Dermis microvascular lymphatic vessel endothelial cell (primary cell): ENCODE measurements at regions not wholly inside any gene's neighbourhood (a gene's known extent, or its start where the extent isn't known, plus 50 kb on each side); places are given as distances from the start of the nearest gene placed in this dataset.

Experiments
- DNase-seq, 2 donors: peaks; one replicate each; pipeline versions ENCODE4 v3.0.0 to v3.0.0-alpha.2; 2010; ENCODE audit warnings: low read depth in 2 of 2

- no peak for DNase-seq
Observed at GRCh38 chr14:87529081-87529480, 463.9 kb downstream of the GALC start.

GRCh38 chr14:87526731-87527130, 466.3 kb downstream of the GALC start:
- no peak for DNase-seq

DNA sequence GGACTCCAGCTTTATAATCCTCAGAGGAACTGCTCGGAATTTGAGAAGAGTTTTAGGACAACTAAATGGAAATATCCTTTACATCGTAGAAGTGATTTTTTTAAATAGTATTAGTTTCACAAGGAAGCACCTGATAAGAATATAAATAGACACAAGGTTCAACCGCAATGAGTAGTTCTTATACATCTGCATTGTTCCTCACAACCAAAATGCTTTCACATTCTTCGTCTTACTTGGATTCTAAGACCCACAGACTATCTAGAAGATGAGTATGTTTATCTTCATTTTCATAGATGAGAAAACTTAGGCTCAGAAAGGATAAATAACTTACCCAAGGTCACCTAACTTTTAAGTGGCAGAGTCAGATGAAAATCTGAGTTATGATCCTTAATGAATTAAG, 469.0 kb downstream of the GALC start:
- no peak for DNase-seq

DNA sequence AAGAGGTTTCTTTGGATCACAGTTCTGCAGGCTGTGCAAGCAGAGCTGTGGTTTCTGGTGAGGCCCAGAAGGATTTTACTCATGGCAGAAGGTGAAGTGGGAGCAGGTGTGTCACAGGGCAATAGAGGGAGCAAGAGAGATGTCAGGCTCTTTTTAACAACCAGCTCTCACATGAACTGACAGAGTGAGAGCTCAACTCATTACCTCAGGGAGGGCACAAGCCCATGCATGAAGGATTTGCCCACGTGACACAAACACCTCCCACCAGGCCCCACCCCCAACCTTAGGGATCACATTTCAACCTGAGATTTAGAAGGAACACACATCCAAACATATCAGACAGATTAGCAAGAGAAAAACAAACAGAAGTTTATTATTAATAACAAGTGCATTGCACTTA, 470.4 kb downstream of the GALC start:
- no peak for DNase-seq

DNA sequence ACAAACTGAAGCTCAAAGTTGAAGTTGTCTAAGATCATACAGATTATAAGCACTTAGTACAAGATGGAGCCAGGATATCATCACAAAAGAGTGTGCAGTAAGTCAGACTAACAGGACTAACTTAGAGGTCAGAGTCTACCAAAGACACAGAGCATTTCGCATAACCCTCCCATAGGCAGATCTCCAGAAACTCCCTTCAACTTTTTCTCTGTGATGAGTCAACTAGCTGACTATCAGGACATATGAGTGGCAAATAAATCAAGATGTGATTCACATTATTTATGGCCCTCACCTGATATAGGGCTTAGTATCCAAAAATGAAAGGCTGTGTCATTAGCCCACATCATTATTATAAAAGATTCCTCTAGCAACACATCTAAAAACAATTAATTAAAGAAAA, 484.6 kb downstream of the GALC start:
- DNase-seq = no peak

- DNase-seq = no peak
Observed at GRCh38 chr14:87503711-87504110, 489.3 kb downstream of the GALC start.

DNA sequence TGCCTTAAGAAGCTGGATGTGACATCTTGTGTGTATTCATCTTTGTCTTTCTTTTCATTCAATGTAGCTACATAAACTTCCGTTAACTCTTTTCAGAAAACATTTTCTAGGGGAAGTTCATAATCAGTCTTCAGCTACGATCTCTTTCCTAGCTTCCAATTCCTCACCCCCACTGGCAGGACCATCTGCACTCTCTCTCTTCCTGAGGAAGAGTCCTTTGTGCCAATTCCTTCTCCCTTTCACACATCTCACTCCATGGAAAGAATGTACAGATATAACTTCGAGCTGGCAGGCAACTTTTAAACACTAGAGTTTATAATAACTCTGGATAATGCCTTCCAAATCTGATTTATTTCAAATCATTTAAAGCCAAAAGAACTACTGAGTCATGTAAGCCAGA, 495.7 kb downstream of the GALC start:
- no peak for DNase-seq

- no peak for DNase-seq
Observed at GRCh38 chr14:87494010-87494409, 499.0 kb downstream of the GALC start.

DNA sequence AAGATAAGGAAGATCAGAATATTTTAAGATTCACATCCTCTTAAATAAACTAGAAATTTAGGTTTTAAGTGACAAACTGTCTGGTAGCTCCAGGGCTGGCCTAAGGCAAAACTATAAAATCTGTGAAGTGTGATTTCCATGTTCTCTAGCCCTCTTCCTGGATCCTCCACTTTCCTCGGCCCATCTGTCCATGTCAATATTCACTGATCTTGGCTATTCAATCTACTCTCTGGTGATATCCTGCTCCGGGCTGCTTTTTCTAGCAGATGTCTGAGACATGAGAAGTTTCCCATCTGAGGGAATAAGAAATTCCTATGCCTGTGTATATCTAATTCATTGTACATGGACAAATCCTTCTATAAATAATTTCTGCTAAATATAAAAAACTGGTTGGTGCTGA, 500.4 kb downstream of the GALC start:
- no peak for DNase-seq

DNA sequence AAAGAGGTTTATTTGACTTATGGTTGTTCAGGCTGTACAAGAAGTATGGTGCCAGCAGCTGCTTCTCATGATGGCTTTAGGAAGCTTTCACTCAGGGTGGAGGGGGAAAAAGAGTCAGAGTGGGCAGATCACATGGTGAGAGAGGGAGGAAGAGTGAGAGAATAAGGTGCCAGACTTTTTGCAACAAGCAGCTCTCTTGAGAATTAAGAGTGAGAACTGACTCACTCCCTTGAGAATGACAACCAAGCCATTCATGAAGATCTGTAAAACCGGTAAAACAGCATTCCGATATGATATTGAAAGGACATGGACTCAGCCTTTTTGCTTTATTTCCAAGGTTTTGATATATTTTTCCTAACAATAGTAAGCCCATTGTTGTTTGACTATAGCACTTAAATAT, 501.2 kb downstream of the GALC start:
- no peak for DNase-seq

GRCh38 chr14:87489196-87489819, 503.7 kb downstream of the GALC start:
- DNase-seq = no peak

DNA sequence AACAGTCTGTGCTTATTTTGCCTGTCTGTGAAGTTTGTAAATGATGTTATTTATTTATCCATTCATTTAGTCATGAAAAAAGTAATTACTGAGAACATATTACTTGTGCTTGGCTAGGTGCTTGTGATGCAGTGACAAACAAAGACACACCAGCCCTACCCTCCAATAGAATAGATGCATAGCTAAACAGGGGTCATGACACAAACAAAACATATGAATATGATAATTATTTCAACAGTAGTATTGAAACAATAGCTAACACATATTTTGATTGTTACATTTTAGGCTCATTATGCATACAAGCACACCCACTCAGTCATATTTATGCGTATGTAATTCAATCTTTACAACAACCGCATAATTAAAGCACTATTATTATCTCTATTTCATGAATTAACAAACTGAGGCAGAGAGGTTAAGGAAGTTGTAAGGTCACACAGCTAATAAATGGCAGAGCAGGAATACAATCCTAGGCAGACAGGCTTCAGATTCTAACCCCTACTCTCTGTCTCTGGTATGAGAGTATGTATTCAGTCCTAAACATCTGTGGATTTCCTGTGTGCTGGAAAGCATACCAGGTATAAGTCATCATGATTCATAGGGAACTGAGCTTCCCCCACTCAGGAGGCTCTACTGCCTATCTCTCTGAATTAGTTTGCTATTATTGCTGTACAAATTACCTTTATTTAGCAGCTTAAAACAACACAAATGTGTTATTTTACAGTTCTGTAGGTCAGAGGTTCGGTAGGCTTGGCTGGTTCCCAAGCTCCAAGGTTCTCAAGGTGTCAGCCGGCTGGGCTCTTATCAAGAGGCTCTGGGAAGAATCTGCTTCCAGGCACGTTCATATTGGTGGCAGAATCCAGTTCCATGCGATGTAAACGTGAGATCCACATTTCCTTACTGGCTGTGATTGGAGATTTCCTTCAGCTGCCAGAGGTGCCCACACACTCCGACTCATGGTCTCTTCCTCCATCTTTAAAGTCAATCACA, 509.4 kb downstream of the GALC start:
- no peak for DNase-seq

DNA sequence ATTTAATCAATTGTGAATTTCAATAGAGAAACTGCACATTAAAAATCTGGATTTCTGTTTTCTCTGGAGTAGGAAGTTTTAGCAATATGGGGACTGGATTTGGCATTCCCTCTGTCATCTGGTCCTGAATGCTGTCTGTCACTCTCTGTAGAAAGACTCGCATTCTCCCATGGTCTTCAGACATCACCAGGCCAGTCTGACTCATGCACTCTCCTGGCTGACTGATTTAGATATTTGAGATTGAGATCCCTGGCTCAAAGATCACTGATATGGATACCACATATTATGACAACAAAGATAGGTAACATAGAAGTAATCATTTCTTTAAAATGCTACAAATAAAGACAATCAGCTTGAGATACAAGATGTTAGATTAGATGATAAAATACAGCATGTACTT, 524.5 kb downstream of the GALC start:
- no peak for DNase-seq

DNA sequence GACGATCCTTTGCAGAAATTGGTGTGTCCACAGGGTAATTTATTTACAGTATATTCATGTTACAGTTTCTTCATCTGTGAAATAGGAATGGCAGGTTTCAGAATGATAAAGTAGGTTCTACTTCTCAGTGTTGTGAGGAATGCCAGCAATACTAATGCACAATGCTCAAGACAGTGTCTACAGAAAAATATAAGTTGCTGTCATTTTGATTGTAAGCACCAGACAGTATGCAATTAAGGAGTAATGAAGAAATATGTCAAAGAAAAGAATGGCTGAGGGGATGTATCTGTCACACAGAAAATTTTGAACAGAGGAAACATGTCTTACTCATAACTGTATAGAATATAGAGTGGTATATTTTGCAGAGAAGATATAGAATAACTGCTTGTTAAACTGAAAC, 525.4 kb downstream of the GALC start:
- DNase-seq = no peak

DNA sequence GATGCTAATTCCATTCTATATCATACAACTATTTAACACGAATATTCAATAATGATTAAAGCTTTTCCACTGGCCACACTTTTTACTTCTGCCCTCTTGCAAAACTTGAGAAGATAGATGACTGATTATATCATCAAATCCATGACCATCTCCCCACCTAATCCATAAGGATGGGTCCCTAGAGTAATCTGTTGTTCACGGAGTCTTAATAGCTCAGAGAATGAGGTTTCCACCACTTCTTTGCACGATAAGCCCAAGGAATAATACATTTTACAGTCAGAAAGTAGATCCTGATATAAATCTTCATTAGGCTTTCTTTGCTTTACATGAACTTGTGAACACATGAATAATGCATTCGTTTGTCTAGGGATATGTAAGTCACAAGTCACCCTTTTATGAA, 527.2 kb downstream of the GALC start:
- no peak for DNase-seq

- DNase-seq = no peak
Observed at GRCh38 chr14:87461704-87462103, 531.3 kb downstream of the GALC start.

DNA sequence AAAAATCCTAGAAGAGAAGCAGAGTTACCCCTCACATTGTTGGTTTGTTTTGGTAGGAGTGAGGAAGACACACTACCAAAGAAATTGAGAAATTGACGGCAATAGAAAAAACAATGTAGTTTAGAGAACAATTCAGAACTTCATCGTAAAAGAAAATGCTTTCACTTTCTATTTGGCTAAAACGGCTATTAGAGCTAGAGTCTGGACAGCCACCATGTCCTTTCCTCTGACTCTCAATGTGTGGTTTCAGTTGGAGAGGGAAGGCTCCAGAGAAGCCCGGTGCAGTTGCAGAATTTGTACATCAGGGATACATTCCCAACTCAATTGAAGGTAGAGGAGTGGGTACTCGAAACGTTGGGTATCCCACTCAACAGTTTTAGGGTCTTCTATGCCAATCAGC, 535.3 kb downstream of the GALC start:
- DNase-seq = no peak

DNA sequence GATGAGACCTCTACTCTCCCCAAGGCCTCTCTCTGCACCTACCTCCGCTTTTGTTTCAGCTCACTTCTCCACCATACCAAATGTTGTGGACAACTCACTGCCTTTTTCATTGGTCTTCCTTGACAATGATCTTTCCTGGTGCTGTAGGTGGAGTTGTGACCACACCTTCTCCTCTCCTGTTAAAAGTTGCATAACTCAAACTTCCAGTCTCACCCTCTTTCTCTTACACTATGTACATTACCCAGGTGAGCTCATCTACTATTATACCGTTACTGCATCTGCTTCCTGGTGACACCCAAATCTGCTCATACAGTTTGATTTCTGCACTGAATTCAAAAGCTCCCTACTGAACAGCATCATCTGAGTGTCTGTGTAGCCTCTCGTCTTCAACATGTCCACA, 542.8 kb downstream of the GALC start:
- DNase-seq = no peak

DNA sequence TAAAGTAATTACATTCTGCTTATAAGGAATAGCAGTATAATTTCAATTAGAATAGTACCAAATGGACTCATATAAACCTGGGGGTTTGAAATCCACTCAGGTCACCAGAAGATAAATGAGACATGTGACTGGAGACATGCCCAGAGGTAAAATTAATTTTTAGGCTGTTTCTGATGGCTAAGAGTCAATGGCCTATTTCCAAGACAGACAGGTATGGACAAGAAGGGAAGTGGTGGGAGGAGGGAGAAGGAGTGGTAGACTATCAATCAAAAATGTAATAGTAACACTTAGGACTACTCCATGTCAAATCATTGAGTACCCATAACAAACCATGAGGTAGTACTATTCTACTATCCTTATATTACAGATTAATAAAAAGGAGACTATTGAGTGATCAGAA, 544.0 kb downstream of the GALC start:
- no peak for DNase-seq

DNA sequence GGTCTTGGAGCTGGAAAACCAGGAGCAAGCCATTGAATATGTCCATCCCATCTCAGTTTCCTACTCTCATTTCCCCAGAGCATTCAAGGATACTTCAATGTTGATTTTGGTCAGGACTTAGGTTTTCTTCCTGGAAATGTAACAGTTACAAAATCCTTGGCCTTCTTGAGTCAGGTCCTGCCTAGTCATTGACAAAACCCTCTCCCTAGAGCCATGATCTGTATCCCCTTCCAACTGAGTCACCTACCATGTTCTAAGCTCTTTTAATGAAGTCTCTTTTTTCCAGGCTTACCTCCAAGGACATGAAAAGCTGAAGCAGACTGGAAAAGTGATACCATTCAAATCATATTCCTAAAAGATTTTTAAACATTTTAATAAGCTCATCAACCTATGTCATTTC, 549.2 kb downstream of the GALC start:
- no peak for DNase-seq

- DNase-seq = no peak
Observed at GRCh38 chr14:87443039-87443438, 549.9 kb downstream of the GALC start.

DNA sequence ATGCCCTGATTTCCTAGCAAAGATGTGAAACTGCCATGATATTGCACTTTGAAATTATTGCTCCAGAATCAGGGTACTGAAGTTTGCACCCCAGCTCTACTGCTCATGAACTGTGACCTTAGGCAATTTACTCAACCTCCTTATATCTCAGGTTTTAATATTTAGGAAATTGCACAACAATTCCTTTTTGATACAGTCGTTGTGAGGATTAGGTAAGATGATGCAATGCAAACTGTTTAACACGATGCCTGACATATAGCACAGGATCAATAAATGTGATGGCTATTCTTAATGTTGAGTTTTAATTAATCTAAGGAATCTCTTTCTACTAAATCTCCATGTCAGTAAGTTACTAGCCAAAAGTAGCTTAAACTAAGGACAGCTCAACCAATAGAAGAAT, 555.8 kb downstream of the GALC start:
- DNase-seq = no peak

DNA sequence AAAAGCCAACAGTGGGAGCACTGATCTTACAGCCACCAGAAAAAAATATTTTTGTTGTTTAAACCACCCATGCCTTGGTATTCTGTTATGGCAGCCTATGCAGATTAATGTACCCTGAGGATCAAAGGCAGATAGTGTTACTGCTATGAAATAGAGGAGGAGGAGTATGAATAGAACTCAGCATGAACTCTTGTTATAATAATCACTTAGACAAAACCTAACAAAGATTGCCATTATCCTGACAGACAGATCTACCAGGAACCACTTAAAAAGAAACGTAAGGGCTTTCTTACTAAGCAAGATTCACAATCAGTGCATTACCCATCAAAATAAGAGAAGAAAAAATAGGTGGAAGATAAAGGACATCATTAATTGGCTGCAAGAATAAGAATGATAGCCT, 558.3 kb downstream of the GALC start:
- DNase-seq = no peak
